ENCODE measurements at regions not wholly inside any gene's neighbourhood (a gene's known extent, or its start where the extent isn't known, plus 50 kb on each side); places are given as distances from the start of the nearest gene placed in this dataset.

- no peak for DNase-seq (ENCODE audit: low read depth)
These were observed 171.6 kb upstream of the PLPP4 start for GRCh38 chr10:120285408-120285807.

DNA sequence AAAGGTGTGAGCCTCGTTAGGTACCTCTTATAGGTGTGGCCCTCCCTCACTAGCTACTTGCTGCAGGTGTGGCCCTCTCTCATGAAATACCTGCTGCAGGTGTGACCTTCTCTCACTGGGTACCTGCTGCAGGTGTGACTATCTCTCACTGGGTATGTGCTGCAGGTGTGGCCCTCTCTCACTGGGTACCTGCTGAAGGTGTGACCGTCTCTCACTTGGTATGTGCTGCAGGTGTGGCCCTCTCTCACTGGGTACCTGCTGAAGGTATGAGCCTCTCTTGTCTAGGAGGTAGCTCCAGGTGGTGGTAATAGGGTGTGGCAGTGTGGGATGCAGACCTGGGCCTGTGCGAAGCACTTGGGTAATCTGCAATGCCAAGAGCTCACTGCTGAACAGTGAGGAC, 170.7 kb upstream of the PLPP4 start:
- no peak for DNase-seq (ENCODE audit: low read depth)

GRCh38 chr10:120300513-120300912, 156.5 kb upstream of the PLPP4 start:
- DNase-seq (ENCODE audit: low read depth): no peak

DNA sequence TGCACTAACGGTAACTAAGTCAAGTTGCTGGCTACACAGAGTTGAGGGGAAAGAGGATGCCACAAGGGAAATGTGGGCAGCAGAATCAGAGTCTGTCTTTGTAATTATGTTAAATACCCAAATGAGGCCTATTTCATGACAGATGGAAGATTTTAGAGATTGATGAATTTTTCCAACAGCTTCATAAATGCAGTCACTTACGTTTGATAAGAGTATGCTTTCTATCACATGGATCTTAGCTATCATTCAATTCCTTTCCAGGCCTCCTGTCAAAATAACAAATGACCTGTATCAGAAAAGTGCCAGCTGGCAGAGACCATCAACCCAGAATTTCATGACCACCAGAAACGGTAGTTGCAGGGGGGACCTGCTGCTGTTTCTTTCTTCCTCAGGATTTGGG, 148.4 kb upstream of the PLPP4 start:
- no peak for DNase-seq (ENCODE audit: low read depth)

DNA sequence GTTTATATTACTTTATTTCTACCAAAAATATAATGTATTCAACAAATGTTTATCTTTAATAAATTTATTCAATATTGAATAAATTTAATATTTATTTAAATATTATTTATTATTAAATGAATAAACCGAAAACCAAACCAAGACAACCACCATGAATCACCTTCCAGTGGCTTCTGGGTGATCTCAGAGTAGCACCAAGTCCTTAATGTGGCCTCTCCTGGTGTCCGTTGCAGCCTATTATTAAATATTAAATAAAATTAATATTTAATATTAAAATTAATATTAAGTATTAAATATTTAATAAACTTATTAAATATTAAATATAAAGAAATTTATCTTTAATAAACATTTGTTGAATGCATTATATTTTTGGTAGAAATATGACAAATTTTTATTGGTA, 143.3 kb upstream of the PLPP4 start:
- no peak for DNase-seq (ENCODE audit: low read depth)

DNA sequence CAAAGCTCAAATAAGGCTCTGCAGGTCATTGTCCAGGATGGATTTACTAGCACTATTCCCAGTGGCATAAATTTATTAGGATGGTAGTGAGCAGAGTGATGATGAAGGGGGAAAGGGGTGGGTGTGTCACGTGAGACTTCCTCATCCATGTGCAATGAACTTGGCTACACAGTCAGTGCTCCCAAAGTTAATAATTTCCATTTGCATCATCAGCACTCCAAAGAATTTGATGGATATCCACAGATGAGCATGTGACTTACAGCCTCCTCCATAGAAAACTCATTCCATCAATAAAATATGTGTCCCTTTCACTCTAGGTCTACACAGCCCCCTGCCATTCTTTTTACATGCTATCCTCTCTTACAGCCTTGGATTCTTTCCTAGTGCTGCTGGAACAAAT, 142.6 kb upstream of the PLPP4 start:
- no peak for DNase-seq (ENCODE audit: low read depth)

GRCh38 chr10:120318862-120319261, 138.2 kb upstream of the PLPP4 start:
- no peak for DNase-seq (ENCODE audit: low read depth)

DNA sequence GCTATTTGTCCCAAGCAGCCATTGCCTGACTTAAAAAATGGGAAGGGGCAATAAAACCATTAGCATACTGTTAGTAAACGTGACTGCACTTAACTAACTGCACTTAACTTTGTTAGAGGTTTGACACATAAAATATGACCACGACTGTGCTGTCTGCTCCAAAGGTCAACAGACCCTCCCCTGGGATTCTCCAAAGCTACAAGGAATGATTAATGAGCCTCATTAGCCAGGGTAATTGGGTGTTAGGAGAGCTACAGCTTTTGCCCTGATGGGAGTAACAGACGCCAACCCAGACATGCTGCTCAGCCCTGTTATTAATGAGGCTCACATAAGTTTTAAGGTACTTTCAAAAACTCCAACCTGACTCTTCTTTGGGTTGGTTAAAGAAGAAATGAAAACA, 129.4 kb upstream of the PLPP4 start:
- DNase-seq (ENCODE audit: low read depth): no peak

- no peak for DNase-seq (ENCODE audit: low read depth)
These were observed 128.4 kb upstream of the PLPP4 start for GRCh38 chr10:120328647-120329046.

DNA sequence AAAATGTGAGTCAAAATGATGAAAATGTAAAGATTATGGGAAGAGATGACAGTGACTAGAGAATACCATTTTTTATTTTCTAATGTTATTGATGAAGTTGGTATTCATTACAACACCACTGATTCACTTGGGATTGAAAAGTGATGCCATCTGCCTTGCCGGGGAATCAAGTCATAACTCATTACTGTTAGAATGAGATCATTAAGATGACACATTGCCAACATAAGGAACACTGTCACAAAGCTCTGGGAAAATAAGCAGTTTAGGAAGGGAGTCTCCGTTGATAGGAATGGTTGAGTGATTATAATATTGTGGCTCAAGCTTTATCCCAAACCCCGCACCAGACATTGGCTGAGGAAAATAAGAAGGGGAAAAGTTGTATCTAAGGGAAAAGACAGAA, 121.5 kb upstream of the PLPP4 start:
- no peak for DNase-seq (ENCODE audit: low read depth)

- no peak for DNase-seq (ENCODE audit: low read depth)
These were observed 120.6 kb upstream of the PLPP4 start for GRCh38 chr10:120336306-120336910.

DNA sequence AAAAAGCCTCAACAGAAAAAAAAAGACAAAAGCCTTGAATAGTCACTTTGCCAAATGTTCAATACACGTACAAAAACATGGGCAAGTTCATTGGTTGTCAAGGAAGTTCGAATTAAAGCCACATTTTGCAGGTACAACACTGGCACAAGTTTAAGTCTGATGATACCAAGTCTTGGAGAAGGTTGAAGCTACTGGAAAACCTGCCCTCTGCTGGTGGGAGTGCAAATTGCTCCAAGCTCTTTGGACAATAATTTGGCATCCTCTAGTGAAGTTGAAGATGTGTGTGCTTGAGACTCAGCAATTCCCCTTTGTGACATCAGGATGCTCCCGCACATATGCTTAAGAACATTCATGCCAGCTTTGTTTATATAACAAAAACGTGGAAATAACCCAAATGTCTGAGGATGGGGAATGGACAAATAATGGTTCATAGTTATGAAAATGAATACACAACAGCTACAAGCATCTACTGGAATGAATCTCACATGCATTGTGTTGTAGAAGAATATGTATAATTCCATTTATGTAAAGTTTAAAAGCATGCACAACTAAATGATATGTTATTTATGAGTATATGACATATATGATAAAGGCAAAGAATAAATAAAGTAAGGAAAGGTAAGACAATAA, 120.0 kb upstream of the PLPP4 start:
- peak; percentile 34 for DNase-seq (ENCODE audit: low read depth)

DNA sequence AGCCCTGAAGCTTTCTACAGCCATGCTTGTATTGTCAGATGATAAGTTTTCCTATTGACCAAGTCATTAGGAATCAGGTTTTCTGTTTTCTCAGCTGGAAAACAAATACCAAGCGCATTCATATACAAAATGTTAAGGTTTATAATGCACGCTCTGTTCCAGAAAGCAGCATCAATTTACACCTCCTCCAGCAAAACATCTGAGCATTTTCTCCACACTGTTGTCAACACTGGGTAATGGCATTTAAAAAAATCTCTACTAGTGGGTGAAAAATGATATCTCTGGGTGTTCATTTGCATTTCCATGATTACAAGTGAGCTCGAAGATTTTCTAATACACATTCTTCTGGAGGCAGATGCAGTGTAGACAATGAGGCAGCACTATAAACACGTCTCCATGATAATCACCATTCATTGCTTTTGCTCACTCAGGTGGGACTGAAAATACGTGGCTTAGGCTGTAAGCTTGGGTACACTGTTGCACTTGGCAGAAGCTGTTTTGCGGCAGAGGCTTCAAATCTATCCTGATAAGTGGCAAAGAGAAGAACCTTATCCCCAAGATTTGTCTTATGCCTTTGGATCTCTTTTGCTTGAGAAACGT, 114.8 kb upstream of the PLPP4 start:
- DNase-seq (ENCODE audit: low read depth): no peak

GRCh38 chr10:120345186-120345585, 111.8 kb upstream of the PLPP4 start:
- no peak for DNase-seq (ENCODE audit: low read depth)

GRCh38 chr10:120347644-120348043, 109.4 kb upstream of the PLPP4 start:
- no peak for DNase-seq (ENCODE audit: low read depth)

GRCh38 chr10:120349069-120349468, 108.0 kb upstream of the PLPP4 start:
- no peak for DNase-seq (ENCODE audit: low read depth)

DNA sequence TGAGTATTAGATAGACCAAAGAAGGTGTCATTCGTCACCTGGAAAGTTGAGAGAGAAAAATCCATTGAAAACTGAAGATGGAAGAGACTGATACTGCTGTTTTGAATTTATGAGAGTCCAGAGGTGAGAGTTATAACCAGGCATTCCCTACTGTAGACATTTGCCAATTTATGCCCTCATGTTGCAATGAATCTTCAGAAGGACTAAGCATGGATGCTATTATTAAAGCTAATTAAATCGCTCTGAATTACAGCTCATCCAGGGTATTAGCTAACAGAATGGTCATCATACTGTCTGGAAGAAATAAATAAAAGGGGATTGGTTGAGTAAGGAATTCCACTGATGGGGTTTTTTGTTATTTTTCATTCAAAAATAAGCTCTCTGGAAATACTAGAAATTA, 101.6 kb upstream of the PLPP4 start:
- no peak for DNase-seq (ENCODE audit: low read depth)

- no peak for DNase-seq (ENCODE audit: low read depth)
These were observed 96.5 kb upstream of the PLPP4 start for GRCh38 chr10:120360571-120360970.

DNA sequence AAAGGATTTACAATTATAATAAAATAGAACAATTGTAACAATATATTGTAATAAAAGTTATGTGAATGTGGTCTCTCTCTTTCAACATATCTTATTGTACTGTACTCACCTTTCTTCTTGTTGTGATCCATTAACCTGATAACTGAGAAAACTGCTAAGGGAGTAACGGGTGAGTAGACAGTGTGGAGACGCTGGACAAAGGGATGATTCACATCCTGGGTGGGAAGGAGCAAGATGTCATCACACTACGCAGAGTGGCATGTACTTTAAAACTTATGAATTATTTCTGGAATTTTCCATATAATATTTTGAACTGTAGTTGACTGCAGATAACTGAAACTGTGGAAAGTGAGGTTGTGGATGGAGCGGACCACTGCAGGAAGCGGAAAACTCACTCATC, 91.2 kb upstream of the PLPP4 start:
- DNase-seq (ENCODE audit: low read depth): no peak

DNA sequence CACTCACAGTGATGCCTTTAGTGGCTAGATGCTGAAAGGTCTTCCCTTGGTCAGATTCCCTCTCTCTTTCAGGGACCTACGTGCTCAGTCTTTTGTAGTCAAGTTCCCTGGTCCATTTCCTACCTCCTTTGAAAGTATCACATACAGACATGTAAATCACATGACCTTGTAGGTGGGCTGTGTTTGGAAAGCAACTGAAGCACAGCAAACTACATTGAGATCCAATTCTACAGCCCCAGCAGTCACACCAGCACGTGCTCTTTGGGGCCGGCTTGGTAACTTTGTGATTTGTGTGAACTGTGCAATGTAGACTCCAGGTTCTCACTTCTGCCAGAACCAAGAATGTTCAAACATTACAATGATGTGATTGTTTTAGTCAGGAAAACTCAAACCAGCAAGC, 89.7 kb upstream of the PLPP4 start:
- DNase-seq (ENCODE audit: low read depth): no peak

DNA sequence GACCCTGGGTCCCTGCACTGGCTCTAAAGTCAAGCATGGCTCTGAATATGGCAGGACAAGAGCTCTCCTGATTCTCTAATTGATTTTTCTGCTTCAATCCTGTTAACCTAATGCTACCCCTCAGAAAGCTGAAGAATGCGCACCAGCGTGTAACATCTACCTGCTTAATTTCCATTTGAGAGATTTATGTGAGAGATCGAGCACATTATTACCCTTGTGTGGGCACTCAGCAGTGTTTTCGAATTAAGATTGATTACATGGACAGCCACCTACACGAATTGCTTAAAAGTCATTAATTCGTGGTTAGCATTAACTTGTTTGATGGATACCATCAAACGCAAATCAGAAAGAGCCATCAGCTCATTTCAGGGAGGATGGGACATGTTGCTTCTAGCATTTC, 88.7 kb upstream of the PLPP4 start:
- no peak for DNase-seq (ENCODE audit: low read depth)

GRCh38 chr10:120368927-120369326, 88.1 kb upstream of the PLPP4 start:
- DNase-seq (ENCODE audit: low read depth): no peak

- DNase-seq (ENCODE audit: low read depth): no peak
These were observed 87.2 kb upstream of the PLPP4 start for GRCh38 chr10:120369856-120370276.

DNA sequence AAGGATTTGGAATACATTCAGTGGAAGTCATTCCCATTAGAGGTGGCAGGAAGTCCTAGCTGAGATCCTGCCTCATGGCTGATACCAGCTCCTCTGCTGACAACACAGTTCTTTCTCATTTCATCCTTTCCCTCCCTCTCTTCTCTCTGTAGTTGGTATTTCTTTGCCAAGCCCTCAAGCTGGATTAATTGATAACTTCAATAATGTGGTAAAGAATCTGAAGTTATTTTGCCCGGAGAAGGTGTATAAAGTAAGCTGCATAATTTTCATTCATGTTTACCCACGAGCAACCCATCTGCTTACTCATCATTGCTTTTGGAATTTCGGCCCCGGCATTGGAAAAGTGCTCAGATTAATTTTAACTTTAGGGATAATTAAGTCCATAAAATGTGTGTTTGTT, 85.2 kb upstream of the PLPP4 start:
- DNase-seq (ENCODE audit: low read depth): no peak

Measured in activated T-cell treated with anti-CD3 and anti-CD28 coated beads for 1 hour (primary cell).